Naive B cell (primary cell): ENCODE measurements at regions not wholly inside any gene's neighbourhood (a gene's known extent, or its start where the extent isn't known, plus 50 kb on each side); places are given as distances from the start of the nearest gene placed in this dataset.
A peak's percentile ranks its signal among the peaks of the same experiment; 100 is the strongest.
"Not testable (repeated sequence)": the region's sequence is repeated elsewhere in the genome, so short reads cannot be mapped to it uniquely, and the experiment has no call there.

Experiments used
- ATAC-seq, 2 donors: fragments of 150-1000 bp; cut with Tn5 transposase; 2 replicates each; pipeline ENCODE4 v1.10.0; 2021; ENCODE audit warnings: low read depth in 2 of 2, mild to moderate bottlenecking in 2 of 2, moderate library complexity in 2 of 2
- DNase-seq: peaks from one replicate; pipeline ENCODE4 v3.0.0; 2022
- H3K27ac Mint-ChIP-seq, 6 donors: one replicate each; pipeline ENCODE4 v1.8.0; 2020 to 2022; ENCODE audit warnings: mild to moderate bottlenecking in 6 of 6, mixed read lengths in 6 of 6, moderate library complexity in 5 of 6, inconsistent platforms in 2 of 6
- H3K27me3 Mint-ChIP-seq, 3 donors: one replicate each; pipeline ENCODE4 v1.8.0; 2021 to 2022; ENCODE audit warnings: mixed read lengths in 3 of 3, mild to moderate bottlenecking in 1 of 3
- H3K36me3 Mint-ChIP-seq, 2 donors: one replicate each; pipeline ENCODE4 v1.8.0; 2020 to 2022; ENCODE audit warnings: mixed read lengths in 2 of 2, inconsistent platforms in 1 of 2, mild to moderate bottlenecking in 1 of 2
- H3K4me1 Mint-ChIP-seq, 3 donors: one replicate each; pipeline ENCODE4 v1.8.0; 2020 to 2022; ENCODE audit warnings: mixed read lengths in 3 of 3, inconsistent platforms in 1 of 3, mild to moderate bottlenecking in 1 of 3, moderate library complexity in 1 of 3
- H3K4me3 Mint-ChIP-seq, 8 donors: one replicate each; pipeline ENCODE4 v1.8.0; 2020 to 2022; ENCODE audit warnings: mild to moderate bottlenecking in 8 of 8, mixed read lengths in 8 of 8, moderate library complexity in 8 of 8, inconsistent platforms in 2 of 8
- H3K9me3 Mint-ChIP-seq, 7 donors: one replicate each; pipeline ENCODE4 v1.8.0; 2020 to 2022; ENCODE audit warnings: mixed read lengths in 7 of 7, mild to moderate bottlenecking in 5 of 7, inconsistent platforms in 2 of 7, moderate library complexity in 1 of 7

GRCh38 chr7:86985342-86985741, 74.1 kb downstream of the ELAPOR2 start:
- H3K4me3 Mint-ChIP-seq, DNase-seq, H3K27ac Mint-ChIP-seq, ATAC-seq: not testable (repeated sequence)
- Mint-ChIP-seq H3K9me3 (peaks cover 14 to 44% (median 37%) of the 10 kb centered on the region in 7 donors), H3K36me3 (peaks cover 8 to 33% of the 10 kb centered on the region in 2 donors), H3K27me3 (peaks cover 4 to 18% (median 6%) of the 10 kb centered on the region in 3 donors), H3K4me1 (peaks cover 0 to 12% (median 0%) of the 10 kb centered on the region in 3 donors)

GRCh38 chr7:86983654-86984053, 75.8 kb downstream of the ELAPOR2 start:
- Mint-ChIP-seq H3K27me3 (peaks cover 0 to 18% (median 6%) of the 10 kb centered on the region in 3 donors), H3K4me1 (peaks cover 0 to 14% (median 0%) of the 10 kb centered on the region in 3 donors), H3K9me3 (peaks cover 14 to 44% (median 37%) of the 10 kb centered on the region in 7 donors), H3K36me3 (peaks cover 8 to 33% of the 10 kb centered on the region in 2 donors), H3K27ac (peak overlapping the region in 1 of 6 donors; percentile 75)
- DNase-seq, ATAC-seq, H3K4me3 Mint-ChIP-seq: not testable (repeated sequence)

GRCh38 chr7:86981937-86982336, 77.5 kb downstream of the ELAPOR2 start:
- not testable (repeated sequence) for DNase-seq, H3K4me3 Mint-ChIP-seq, ATAC-seq, H3K27ac Mint-ChIP-seq
- Mint-ChIP-seq H3K27me3 (peaks cover 0 to 18% (median 6%) of the 10 kb centered on the region in 3 donors), H3K36me3 (peaks cover 8 to 33% of the 10 kb centered on the region in 2 donors), H3K4me1 (peaks cover 0 to 14% (median 0%) of the 10 kb centered on the region in 3 donors), H3K9me3 (peaks cover 14 to 36% (median 28%) of the 10 kb centered on the region in 7 donors)

- peaks cover 5 to 21% (median 10%) of the 10 kb centered on the region in 3 donors for H3K27me3 Mint-ChIP-seq
- peaks cover 0 to 14% (median 0%) of the 10 kb centered on the region in 3 donors for H3K4me1 Mint-ChIP-seq
- H3K9me3 Mint-ChIP-seq: peaks cover 14 to 36% (median 27%) of the 10 kb centered on the region in 7 donors
- DNase-seq (no peak), ATAC-seq (no peak)
- peak overlapping the region in 2 of 6 donors; percentile 2 to 3 for H3K27ac Mint-ChIP-seq
- no peak overlapping the region for H3K4me3 Mint-ChIP-seq
- H3K36me3 Mint-ChIP-seq: peaks cover 8 to 33% of the 10 kb centered on the region in 2 donors
These were observed 78.3 kb downstream of the ELAPOR2 start for GRCh38 chr7:86981127-86981526.

DNA sequence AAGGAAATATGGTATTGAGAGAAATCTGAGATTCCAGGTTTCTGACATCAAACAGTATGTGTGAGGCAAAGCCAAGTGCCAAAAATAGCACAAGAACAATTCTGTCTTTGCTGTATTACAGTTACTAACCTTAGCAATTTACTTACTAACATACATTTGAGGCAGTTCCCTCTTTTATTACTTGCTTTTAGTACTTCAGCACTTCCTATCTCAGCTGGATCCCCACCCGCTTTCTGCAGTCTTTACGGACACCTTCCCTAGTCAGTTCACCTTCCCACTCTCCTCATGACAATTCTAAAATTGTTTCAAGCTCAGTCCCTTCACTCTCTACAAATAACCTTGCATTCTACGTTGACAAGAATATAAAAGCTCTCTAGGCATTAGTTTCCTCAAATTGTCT, 79.2 kb downstream of the ELAPOR2 start:
- Mint-ChIP-seq H3K36me3 (peaks cover 8 to 33% of the 10 kb centered on the region in 2 donors), H3K4me1 (peaks cover 0 to 14% (median 0%) of the 10 kb centered on the region in 3 donors), H3K27ac (peak overlapping the region in 1 of 6 donors; percentile 73), H3K27me3 (peaks cover 9 to 23% (median 12%) of the 10 kb centered on the region in 3 donors), H3K9me3 (peaks cover 14 to 27% (median 23%) of the 10 kb centered on the region in 7 donors), H3K4me3 (no peak overlapping the region)
- ATAC-seq (no peak), DNase-seq (no peak)

DNA sequence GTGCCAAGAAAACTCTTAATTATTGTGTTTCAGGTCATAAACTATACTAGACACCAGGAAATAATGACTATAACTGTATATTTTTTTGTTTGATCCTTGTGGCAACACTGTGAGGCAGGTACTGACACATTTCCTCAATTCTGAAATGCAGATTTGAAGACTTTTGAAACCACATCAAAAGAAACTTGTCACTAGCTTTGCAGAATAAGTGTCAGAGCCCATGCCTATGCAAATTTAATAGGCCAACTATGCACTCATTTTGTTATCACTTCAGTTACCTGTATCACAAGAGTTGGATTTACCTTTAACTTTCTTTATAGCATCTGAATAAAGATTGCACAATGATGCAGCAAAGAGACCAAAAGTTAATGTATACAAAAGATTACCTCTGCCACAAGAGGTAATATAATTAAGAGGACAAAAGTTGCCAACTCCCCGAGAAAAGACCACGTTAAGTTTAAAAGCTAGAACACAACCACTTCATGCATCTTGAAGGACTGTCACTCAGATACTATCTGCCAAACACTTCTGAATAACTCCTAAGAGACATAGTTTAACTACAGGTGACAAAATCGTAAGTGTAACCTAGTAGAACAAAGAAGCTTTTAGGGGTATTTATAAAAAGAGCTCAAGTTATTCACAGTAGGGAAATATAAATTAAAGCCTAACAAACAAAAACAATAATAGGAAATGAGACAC, 80.5 kb downstream of the ELAPOR2 start:
- no peak overlapping the region for H3K4me3 Mint-ChIP-seq
- H3K9me3 Mint-ChIP-seq: peaks cover 8 to 14% (median 11%) of the 10 kb centered on the region in 7 donors
- H3K36me3 Mint-ChIP-seq: peaks cover 0 to 22% of the 10 kb centered on the region in 2 donors
- peaks cover 0 to 14% (median 0%) of the 10 kb centered on the region in 3 donors for H3K4me1 Mint-ChIP-seq
- peaks cover 7 to 23% (median 9%) of the 10 kb centered on the region in 3 donors for H3K27me3 Mint-ChIP-seq
- ATAC-seq: peak; percentile 66 to 77
- H3K27ac Mint-ChIP-seq: peak overlapping the region in 1 of 6 donors; percentile 52
- DNase-seq: peak; percentile 15

GRCh38 chr7:86976958-86977357, 82.5 kb downstream of the ELAPOR2 start:
- Mint-ChIP-seq H3K27ac (no peak overlapping the region), H3K27me3 (peaks cover 7 to 16% (median 12%) of the 10 kb centered on the region in 3 donors), H3K4me1 (peaks cover 0 to 17% (median 2%) of the 10 kb centered on the region in 3 donors), H3K36me3 (peaks cover 0 to 8% of the 10 kb centered on the region in 2 donors), H3K4me3 (no peak overlapping the region), H3K9me3 (peaks cover 0 to 4% (median 0%) of the 10 kb centered on the region in 7 donors)
- ATAC-seq: no peak
- no peak for DNase-seq

- Mint-ChIP-seq H3K4me1 (peaks cover 0 to 12% (median 2%) of the 10 kb centered on the region in 3 donors), H3K36me3 (peaks cover 0 to under 1% of the 10 kb centered on the region in 2 donors), H3K27ac (peak overlapping the region in 1 of 6 donors; percentile 4), H3K27me3 (peaks cover 7 to 12% (median 8%) of the 10 kb centered on the region in 3 donors), H3K9me3 (peaks cover 0 to 2% (median 0%) of the 10 kb centered on the region in 7 donors), H3K4me3 (no peak overlapping the region)
- DNase-seq (no peak), ATAC-seq (no peak)
These were observed 83.5 kb downstream of the ELAPOR2 start for GRCh38 chr7:86975914-86976313.

GRCh38 chr7:86975449-86975848, 84.0 kb downstream of the ELAPOR2 start:
- H3K27me3 Mint-ChIP-seq: peaks cover 5 to 12% (median 7%) of the 10 kb centered on the region in 3 donors
- DNase-seq (no peak), ATAC-seq (no peak)
- no peak overlapping the region for H3K4me3 Mint-ChIP-seq
- peaks cover 0 to 2% (median 0%) of the 10 kb centered on the region in 7 donors for H3K9me3 Mint-ChIP-seq
- peak overlapping the region in 1 of 6 donors; percentile 23 for H3K27ac Mint-ChIP-seq
- peaks cover 0 to 9% (median 2%) of the 10 kb centered on the region in 3 donors for H3K4me1 Mint-ChIP-seq
- no peaks in the 10 kb centered on the region for H3K36me3 Mint-ChIP-seq

DNA sequence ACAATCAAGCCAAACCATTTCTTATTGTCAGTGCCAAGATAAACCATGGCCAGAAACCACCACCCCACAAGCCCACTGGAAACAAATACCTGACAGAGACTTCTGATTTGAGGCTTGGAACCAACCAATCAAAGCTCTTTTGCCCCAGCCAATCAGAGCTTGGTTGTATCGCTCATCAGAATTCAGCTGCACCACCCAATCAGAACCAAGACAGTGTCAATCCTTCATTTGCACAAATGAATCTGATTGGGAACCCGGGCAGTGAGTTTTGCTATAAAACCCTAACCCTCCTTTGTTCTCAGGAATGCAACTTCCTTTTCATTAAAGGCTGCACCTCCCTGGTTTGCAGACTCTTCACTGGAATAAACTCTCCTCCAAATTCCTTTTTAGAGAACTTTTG, 87.4 kb downstream of the ELAPOR2 start:
- ATAC-seq (no peak), DNase-seq (no peak)
- H3K27ac Mint-ChIP-seq: no peak overlapping the region
- H3K4me3 Mint-ChIP-seq: no peak overlapping the region
- no peaks in the 10 kb centered on the region for H3K36me3 Mint-ChIP-seq
- H3K9me3 Mint-ChIP-seq: peaks cover 0 to 2% (median 0%) of the 10 kb centered on the region in 7 donors
- peaks cover 5 to 15% (median 7%) of the 10 kb centered on the region in 3 donors for H3K27me3 Mint-ChIP-seq
- H3K4me1 Mint-ChIP-seq: peaks cover 0 to 7% (median 2%) of the 10 kb centered on the region in 3 donors

DNA sequence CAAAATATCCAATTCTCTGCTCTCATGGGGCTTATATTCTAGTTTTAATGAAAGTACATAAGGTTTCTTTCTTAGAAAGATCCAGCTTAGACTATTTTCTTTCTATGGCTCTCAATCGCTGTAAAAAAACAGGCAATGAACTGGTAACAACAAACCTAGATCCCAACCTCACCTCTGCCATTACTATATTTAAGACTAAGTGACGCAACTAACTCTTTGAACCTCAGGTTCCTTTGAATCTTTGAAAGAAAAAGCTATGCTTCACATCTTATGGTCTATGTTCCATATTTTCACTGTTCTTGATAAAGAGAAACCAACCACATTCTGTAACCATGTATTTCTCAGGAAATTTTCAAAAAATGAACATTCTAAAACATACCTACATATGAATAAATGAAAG, 88.5 kb downstream of the ELAPOR2 start:
- DNase-seq: no peak
- ATAC-seq: no peak

GRCh38 chr7:86970547-86970946, 88.9 kb downstream of the ELAPOR2 start:
- Mint-ChIP-seq H3K36me3 (no peaks in the 10 kb centered on the region), H3K27me3 (peaks cover 4 to 17% (median 6%) of the 10 kb centered on the region in 3 donors), H3K4me3 (no peak overlapping the region), H3K4me1 (peaks cover 0 to 10% (median 2%) of the 10 kb centered on the region in 3 donors), H3K9me3 (peaks cover 0 to 2% (median 0%) of the 10 kb centered on the region in 7 donors), H3K27ac (no peak overlapping the region)
- ATAC-seq (no peak), DNase-seq (no peak)

More for the DNA sequence above, 88.5 kb downstream of the ELAPOR2 start:
- Mint-ChIP-seq H3K9me3 (peaks cover 0 to 2% (median 0%) of the 10 kb centered on the region in 7 donors), H3K27me3 (peaks cover 1 to 17% (median 5%) of the 10 kb centered on the region in 3 donors), H3K36me3 (no peaks in the 10 kb centered on the region), H3K4me1 (peaks cover 0 to 10% (median 2%) of the 10 kb centered on the region in 3 donors), H3K4me3 (no peak overlapping the region), H3K27ac (peak overlapping the region in 3 of 6 donors; percentile 21 to 49 (median 34))

GRCh38 chr7:86969865-86970264, 89.6 kb downstream of the ELAPOR2 start:
- H3K9me3 Mint-ChIP-seq: peaks cover 0 to 4% (median 0%) of the 10 kb centered on the region in 7 donors
- DNase-seq: no peak
- ATAC-seq: no peak
- H3K36me3 Mint-ChIP-seq: no peaks in the 10 kb centered on the region
- H3K27ac Mint-ChIP-seq: no peak overlapping the region
- peaks cover 0 to 10% (median 2%) of the 10 kb centered on the region in 3 donors for H3K4me1 Mint-ChIP-seq
- H3K27me3 Mint-ChIP-seq: peaks cover 4 to 24% (median 11%) of the 10 kb centered on the region in 3 donors
- H3K4me3 Mint-ChIP-seq: no peak overlapping the region
